Left ventricle myocardium inferior (tissue), 1 donor: ENCODE measurements at regions not wholly inside any gene's neighbourhood (a gene's known extent, or its start where the extent isn't known, plus 50 kb on each side); places are given as distances from the start of the nearest gene placed in this dataset.

ENCODE experiments used
- DNase-seq: peaks from one replicate; pipeline ENCODE4 v3.0.0-alpha.2; 2020
- H3K27ac ChIP-seq: fragments of 200-600 bp; replicated peaks from 2 replicates; pipeline ENCODE4 v1.8.0; 2021
- H3K27me3 ChIP-seq: fragments of 200-600 bp; 2 replicates; pipeline ENCODE4 v1.8.0; 2021; ENCODE audit warnings: low read depth
- H3K36me3 ChIP-seq: fragments of 200-600 bp; 2 replicates; pipeline ENCODE4 v1.8.0; 2021
- H3K4me1 ChIP-seq: fragments of 200-600 bp; 2 replicates; pipeline ENCODE4 v1.8.0; 2021
- H3K4me3 ChIP-seq: fragments of 200-600 bp; 2 replicates; pipeline ENCODE4 v1.8.0; 2021; ENCODE audit warnings: mild to moderate bottlenecking, moderate library complexity
- H3K9me3 ChIP-seq: fragments of 200-600 bp; replicated peaks from 2 replicates; pipeline ENCODE4 v1.8.0; 2021
- intact Hi-C: fragments of 100-400 bp; cut with micrococcal nuclease; formaldehyde crosslinking; loops from one replicate; pipeline ENCODE4 v1.11.0; 2022
- TF ChIP-seq, protein P1 (sequence below): fragments of 200-600 bp; IDR thresholded peaks from 2 replicates; pipeline ENCODE4 v1.8.0; 2021; ENCODE audit warnings: antibody characterized with exemption, mild to moderate bottlenecking, borderline replicate concordance
- donor health status: DM: no; HTN: yes; CAD: no; lungs with severe emphysema.

DNA sequence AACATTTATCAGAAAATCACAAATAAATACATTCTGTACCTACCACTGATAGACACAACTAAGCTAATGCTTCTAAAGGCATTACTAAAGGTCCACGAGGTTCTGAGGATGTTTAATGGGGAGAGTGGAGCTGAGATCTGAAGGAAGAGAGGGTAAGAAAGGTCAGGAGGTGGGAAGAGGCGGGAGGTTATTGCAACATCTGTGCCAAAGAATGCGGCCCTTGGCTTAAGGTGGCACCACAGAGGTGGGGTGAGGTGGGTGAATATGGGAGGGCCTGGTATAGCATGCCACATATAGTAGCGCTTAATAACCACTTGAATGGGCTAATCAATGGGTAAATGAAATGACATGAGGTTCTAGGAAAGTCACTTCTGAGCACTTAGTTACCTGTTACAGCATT is 217.8 kb upstream of the ATP5MC3 start:
- Histone ChIP-seq H3K9me3 (no peaks in the 10 kb centered on the region), H3K4me1 (no peaks in the 10 kb centered on the region), H3K36me3 (no peaks in the 10 kb centered on the region), H3K27me3 (peaks cover 56% of the 10 kb centered on the region), H3K4me3 (no peak overlapping the region), H3K27ac (no peak overlapping the region)
- DNase-seq, result no peak
- TF ChIP-seq, protein P1, sequence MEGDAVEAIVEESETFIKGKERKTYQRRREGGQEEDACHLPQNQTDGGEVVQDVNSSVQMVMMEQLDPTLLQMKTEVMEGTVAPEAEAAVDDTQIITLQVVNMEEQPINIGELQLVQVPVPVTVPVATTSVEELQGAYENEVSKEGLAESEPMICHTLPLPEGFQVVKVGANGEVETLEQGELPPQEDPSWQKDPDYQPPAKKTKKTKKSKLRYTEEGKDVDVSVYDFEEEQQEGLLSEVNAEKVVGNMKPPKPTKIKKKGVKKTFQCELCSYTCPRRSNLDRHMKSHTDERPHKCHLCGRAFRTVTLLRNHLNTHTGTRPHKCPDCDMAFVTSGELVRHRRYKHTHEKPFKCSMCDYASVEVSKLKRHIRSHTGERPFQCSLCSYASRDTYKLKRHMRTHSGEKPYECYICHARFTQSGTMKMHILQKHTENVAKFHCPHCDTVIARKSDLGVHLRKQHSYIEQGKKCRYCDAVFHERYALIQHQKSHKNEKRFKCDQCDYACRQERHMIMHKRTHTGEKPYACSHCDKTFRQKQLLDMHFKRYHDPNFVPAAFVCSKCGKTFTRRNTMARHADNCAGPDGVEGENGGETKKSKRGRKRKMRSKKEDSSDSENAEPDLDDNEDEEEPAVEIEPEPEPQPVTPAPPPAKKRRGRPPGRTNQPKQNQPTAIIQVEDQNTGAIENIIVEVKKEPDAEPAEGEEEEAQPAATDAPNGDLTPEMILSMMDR, result no peak
- intact Hi-C loops, result no loop called here

DNA sequence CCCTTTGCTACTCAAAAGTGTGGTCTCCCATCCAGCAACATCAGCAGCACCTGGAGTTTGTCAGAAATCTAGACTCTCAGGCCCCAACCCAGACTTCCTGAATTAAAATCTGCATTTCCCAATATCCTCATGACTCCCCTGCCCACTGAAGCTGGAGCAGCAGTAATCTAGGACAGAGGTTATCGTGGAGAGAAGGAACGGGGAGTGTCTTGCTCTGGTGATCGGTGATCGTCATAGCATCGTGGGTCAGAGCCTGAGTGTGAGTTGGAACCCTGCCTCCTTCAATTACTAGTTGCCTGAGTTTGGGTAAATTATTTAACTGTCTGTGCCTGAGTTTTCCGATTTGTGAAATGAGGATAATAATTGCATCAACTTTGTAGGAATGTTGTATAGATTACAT is 217.3 kb upstream of the ATP5MC3 start:
- intact Hi-C loops, result no loop called here
- no peak overlapping the region for H3K27ac ChIP-seq
- TF ChIP-seq, protein P1, result no peak
- H3K27me3 ChIP-seq, result peaks cover 53% of the 10 kb centered on the region
- no peak for DNase-seq
- H3K4me1 ChIP-seq, result no peaks in the 10 kb centered on the region
- H3K4me3 ChIP-seq, result no peak overlapping the region
- H3K36me3 ChIP-seq, result no peaks in the 10 kb centered on the region
- H3K9me3 ChIP-seq, result no peaks in the 10 kb centered on the region

DNA sequence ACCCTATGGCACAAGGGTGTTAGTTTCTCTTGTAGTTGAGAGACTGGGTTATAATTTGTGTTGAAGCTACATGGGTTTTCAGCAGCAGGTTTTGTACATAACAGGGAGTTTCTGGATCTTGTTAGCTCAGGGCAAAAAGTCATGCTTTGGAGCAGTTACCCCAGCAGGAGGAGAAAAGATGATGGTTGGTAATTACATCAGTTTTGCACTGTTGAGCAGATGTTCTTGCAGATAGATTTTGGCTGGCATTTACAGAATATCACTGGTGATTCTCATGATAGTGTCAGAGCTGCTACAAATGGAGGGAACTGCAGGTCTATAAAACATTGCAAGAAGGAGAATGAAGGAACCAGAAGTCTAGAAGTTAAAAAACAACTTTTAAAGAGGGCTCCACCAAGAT is 215.2 kb upstream of the ATP5MC3 start:
- H3K27me3 ChIP-seq, result peaks cover 48% of the 10 kb centered on the region
- TF ChIP-seq, protein P1, result no peak
- no peak for DNase-seq
- no peaks in the 10 kb centered on the region for H3K36me3 ChIP-seq
- intact Hi-C loops, result no loop called here
- no peaks in the 10 kb centered on the region for H3K9me3 ChIP-seq
- H3K4me3 ChIP-seq, result no peak overlapping the region
- no peak overlapping the region for H3K27ac ChIP-seq
- H3K4me1 ChIP-seq, result no peaks in the 10 kb centered on the region

DNA sequence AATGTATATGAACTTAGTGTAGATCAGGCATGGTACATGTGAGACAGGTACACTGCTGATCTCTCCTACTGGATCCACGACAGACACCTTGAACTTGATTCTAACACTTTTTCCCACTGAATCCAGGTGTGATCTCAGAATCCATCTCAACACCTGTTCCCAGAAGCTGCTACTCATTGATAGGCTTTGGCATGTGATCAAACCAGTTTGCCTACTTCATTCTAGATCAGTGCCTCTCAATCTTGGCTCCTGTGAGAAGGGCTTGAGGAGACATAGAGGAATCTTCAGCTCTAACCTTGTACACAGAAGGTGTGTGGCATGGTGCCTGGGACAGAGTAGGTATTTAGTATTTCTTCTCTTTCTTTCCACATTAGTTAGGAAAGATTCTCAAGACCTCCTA is 212.3 kb upstream of the ATP5MC3 start:
- DNase-seq, result no peak
- Histone ChIP-seq H3K4me1 (no peaks in the 10 kb centered on the region), H3K4me3 (no peak overlapping the region), H3K9me3 (no peaks in the 10 kb centered on the region), H3K27ac (no peak overlapping the region), H3K27me3 (peaks cover 32% of the 10 kb centered on the region), H3K36me3 (no peaks in the 10 kb centered on the region)
- intact Hi-C loops, result no loop called here
- TF ChIP-seq, protein P1, result no peak

DNA sequence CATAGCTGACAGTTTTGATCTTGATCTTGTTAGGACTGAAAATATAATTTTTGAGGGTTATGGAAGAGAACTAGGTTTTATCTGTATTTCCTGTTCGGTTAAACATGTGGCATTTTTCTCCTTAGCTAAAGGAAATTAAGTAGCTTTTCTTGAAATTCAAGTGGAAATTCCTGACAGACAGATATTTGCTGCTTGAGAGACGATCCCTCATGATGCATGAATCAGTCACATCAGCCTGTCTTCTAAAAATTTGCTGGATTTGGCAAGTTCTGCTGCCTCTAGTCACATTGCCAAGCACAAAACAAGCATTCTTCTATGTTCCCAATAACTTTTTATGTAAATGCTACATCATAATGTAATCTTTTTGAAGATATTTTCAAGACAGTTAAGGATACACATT is 201.8 kb upstream of the ATP5MC3 start:
- H3K27ac ChIP-seq, result no peak overlapping the region
- H3K4me3 ChIP-seq, result no peak overlapping the region
- H3K9me3 ChIP-seq, result peaks cover 23% of the 10 kb centered on the region
- DNase-seq, result no peak
- no peaks in the 10 kb centered on the region for H3K4me1 ChIP-seq
- H3K36me3 ChIP-seq, result no peaks in the 10 kb centered on the region
- intact Hi-C loops, result no loop called here
- H3K27me3 ChIP-seq, result peaks cover 32% of the 10 kb centered on the region
- TF ChIP-seq, protein P1, result no peak

DNA sequence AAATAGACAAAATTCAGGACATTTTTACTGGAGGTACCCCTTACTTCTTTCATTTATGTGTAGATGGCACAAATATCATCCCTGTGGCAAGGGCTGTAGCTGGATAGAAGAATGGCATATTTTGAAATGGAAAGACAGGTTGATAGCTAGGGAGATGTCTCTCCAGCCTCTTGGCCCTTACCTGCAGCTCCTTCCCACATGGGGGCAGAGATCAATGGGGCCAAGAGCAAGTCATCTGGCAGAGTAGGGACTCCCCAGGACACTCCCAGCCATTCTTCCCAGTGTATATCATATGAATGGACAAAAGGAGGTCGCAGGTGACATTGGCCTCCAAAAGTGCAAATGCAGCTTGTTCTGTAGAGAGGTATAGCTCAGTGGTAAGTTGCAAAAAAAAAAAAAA is 192.2 kb upstream of the ATP5MC3 start:
- Histone ChIP-seq H3K36me3 (no peaks in the 10 kb centered on the region), H3K4me3 (no peak overlapping the region), H3K4me1 (no peaks in the 10 kb centered on the region), H3K27me3 (peaks cover 48% of the 10 kb centered on the region), H3K9me3 (no peaks in the 10 kb centered on the region), H3K27ac (no peak overlapping the region)
- TF ChIP-seq, protein P1, result no peak
- no peak for DNase-seq
- intact Hi-C loops, result loop anchor here (10.0 kb wide), 1 partner anchor 311 kb away; no protein-coding TSS in a partner anchor
